CD14-positive monocyte (primary cell): ENCODE measurements at regions not wholly inside any gene's neighbourhood (a gene's known extent, or its start where the extent isn't known, plus 50 kb on each side); places are given as distances from the start of the nearest gene placed in this dataset.

Experiments used
- DNase-seq, 3 donors: peaks; one replicate each; pipeline ENCODE4 v3.0.0-alpha.2; 2011 to 2022
- H2AFZ ChIP-seq: 2 replicates; pipeline ENCODE4 v1.6.0; 2012; ENCODE audit warnings: mild to moderate bottlenecking, low read depth, low read length, inconsistent platforms; ENCODE audit not compliant: insufficient read depth, poor library complexity, severe bottlenecking
- H3K27ac ChIP-seq, 2 donors: 1 replicate in 1 of 2; 2 replicates in 1 of 2; pipeline ENCODE4 v1.5.1; 2012 to 2013; ENCODE audit warnings: low read length in 2 of 2, control low read depth in 1 of 2, inconsistent platforms in 1 of 2, low read depth in 1 of 2, mild to moderate bottlenecking in 1 of 2
- H3K27me3 ChIP-seq, 2 donors: one replicate each; pipeline versions ENCODE4 v1.6.0 to v1.6.1; 2011 to 2013; ENCODE audit warnings: low read length in 2 of 2; ENCODE audit not compliant: control insufficient read depth in 2 of 2, insufficient read depth in 2 of 2
- H3K36me3 ChIP-seq, 2 donors: replicated peaks in 1 of 2; 1 replicate in 1 of 2; 2 replicates in 1 of 2; pipeline versions ENCODE4 v1.5.1 to v1.6.1; 2012 to 2013; ENCODE audit warnings: low read length in 2 of 2, control low read depth in 1 of 2, inconsistent platforms in 1 of 2, mild to moderate bottlenecking in 1 of 2; ENCODE audit not compliant: insufficient read depth in 2 of 2, control insufficient read depth in 1 of 2
- H3K4me1 ChIP-seq, 2 donors: 1 replicate in 1 of 2; 2 replicates in 1 of 2; pipeline versions ENCODE4 v1.5.1 to v1.6.1; 2012 to 2013; ENCODE audit warnings: low read length in 2 of 2, control low read depth in 1 of 2, inconsistent platforms in 1 of 2, mild to moderate bottlenecking in 1 of 2, moderate library complexity in 1 of 2; ENCODE audit not compliant: insufficient read depth in 2 of 2, control insufficient read depth in 1 of 2
- H3K4me2 ChIP-seq: replicated peaks from 2 replicates; pipeline ENCODE3; 2012; ENCODE audit warnings: low read length, moderate library complexity, mild to moderate bottlenecking; ENCODE audit not compliant: poor library complexity, severe bottlenecking; ENCODE audit errors: extremely low read depth
- H3K4me3 ChIP-seq, 3 experiments: fragments of 200-600 bp in 1 of 3; sonication (generic) in 1 of 3; replicated peaks in 1 of 3; 1 replicate in 2 of 3; 2 replicates in 1 of 3; pipeline ENCODE4 v1.5.1; 2011 to 2013; ENCODE audit warnings: low read length in 3 of 3, mild to moderate bottlenecking in 3 of 3, control low read depth in 2 of 3, low read depth in 2 of 3, inconsistent platforms in 1 of 3, moderate library complexity in 1 of 3
- H3K79me2 ChIP-seq: 2 replicates; pipeline ENCODE4 v1.6.0; 2012; ENCODE audit warnings: mild to moderate bottlenecking, control low read depth, inconsistent platforms, low read length, moderate library complexity; ENCODE audit not compliant: insufficient read depth
- H3K9ac ChIP-seq: 2 replicates; pipeline ENCODE4 v1.6.0; 2017; ENCODE audit warnings: low read length, mild to moderate bottlenecking; ENCODE audit not compliant: insufficient read depth, poor library complexity, severe bottlenecking
- H3K9me3 ChIP-seq, 2 donors: replicated peaks in 1 of 2; 1 replicate in 1 of 2; 2 replicates in 1 of 2; pipeline versions ENCODE4 v1.5.1 to v1.6.1; 2012 to 2013; ENCODE audit warnings: low read length in 2 of 2, control low read depth in 1 of 2; ENCODE audit not compliant: control insufficient read depth in 1 of 2, insufficient read depth in 1 of 2
- H4K20me1 ChIP-seq: 2 replicates; pipeline ENCODE4 v1.6.0; 2012; ENCODE audit warnings: mild to moderate bottlenecking, low read length, control low read depth, moderate library complexity; ENCODE audit not compliant: insufficient read depth
- H3K27ac Mint-ChIP-seq, 7 donors: one replicate each; pipeline ENCODE4 v1.8.0; 2020; ENCODE audit warnings: mild to moderate bottlenecking in 7 of 7, mixed read lengths in 7 of 7, moderate library complexity in 6 of 7, inconsistent platforms in 2 of 7
- H3K27me3 Mint-ChIP-seq, 3 donors: one replicate each; pipeline ENCODE4 v1.8.0; 2021 to 2022; ENCODE audit warnings: low read depth in 3 of 3, mild to moderate bottlenecking in 3 of 3, mixed read lengths in 3 of 3, moderate library complexity in 3 of 3, inconsistent platforms in 1 of 3
- H3K36me3 Mint-ChIP-seq, 2 donors: one replicate each; pipeline ENCODE4 v1.8.0; 2020; ENCODE audit warnings: mixed read lengths in 2 of 2, inconsistent platforms in 1 of 2, mild to moderate bottlenecking in 1 of 2
- H3K4me1 Mint-ChIP-seq: one replicate; pipeline ENCODE4 v1.8.0; 2020; ENCODE audit warnings: mild to moderate bottlenecking, mixed read lengths
- H3K4me3 Mint-ChIP-seq, 2 donors: one replicate each; pipeline ENCODE4 v1.8.0; 2020; ENCODE audit warnings: mild to moderate bottlenecking in 2 of 2, mixed read lengths in 2 of 2, moderate library complexity in 1 of 2
- H3K9me3 Mint-ChIP-seq, 7 donors: one replicate each; pipeline ENCODE4 v1.8.0; 2020 to 2022; ENCODE audit warnings: mixed read lengths in 7 of 7, mild to moderate bottlenecking in 6 of 7, moderate library complexity in 6 of 7, inconsistent platforms in 2 of 7
- WGBS: methylation state at CpG from one replicate; pipeline ENCODE4 v1.1.5; 2013; ENCODE audit warnings: missing lambda C conversion rate; ENCODE audit not compliant: insufficient coverage; 5-methylcytosine and 5-hydroxymethylcytosine counted together
- intact Hi-C, 2 donors: fragments of 100-400 bp; cut with micrococcal nuclease; formaldehyde crosslinking; loops; one replicate each; pipeline versions ENCODE4 v1.15.0 to v1.15.1; 2023
- TF ChIP-seq, protein P1 (sequence below): fragments of 200-600 bp; IDR thresholded peaks from one replicate; pipeline ENCODE4 v1.8.0; 2022; ENCODE audit warnings: antibody characterized with exemption, mild to moderate bottlenecking

DNA sequence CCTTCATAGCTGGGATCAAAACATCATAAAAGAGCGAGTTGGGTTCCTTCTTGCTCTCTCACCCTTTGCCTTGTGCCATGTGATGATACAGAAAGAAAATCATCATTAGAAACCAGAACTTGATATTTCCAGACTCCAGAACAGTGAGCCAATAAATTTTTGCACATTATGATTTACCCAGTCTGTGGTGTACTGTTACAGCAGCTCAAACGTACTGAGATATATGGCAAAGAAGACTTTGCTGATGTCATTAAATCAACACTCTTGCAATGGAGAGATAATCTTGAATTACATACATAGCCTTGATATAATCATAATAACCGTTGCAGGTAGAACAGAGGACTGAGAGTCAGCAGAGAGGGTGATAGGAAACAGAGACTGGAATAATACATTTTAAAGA is 1271.6 kb downstream of the CDH12 start:
- Histone ChIP-seq H2AFZ (no peak overlapping the region), H3K27me3 (no peaks in the 10 kb centered on the region), H3K4me2 (no peak overlapping the region), H3K9me3 (peaks cover 0 to 14% of the 10 kb centered on the region in 2 donors), H3K27ac (no peak overlapping the region), H3K9ac (no peak overlapping the region), H3K4me1 (no peaks in the 10 kb centered on the region), H3K36me3 (no peaks in the 10 kb centered on the region), H3K4me3 (no peak overlapping the region), H3K79me2 (no peaks in the 10 kb centered on the region), H4K20me1 (no peaks in the 10 kb centered on the region)
- intact Hi-C loops = no loop called here
- no CpG with 5 or more reads among the region's 3 CpGs for WGBS
- Mint-ChIP-seq H3K27me3 (peaks cover 0 to 1% (median 0%) of the 10 kb centered on the region in 3 donors), H3K4me3 (no peak overlapping the region), H3K36me3 (no peaks in the 10 kb centered on the region), H3K4me1 (no peaks in the 10 kb centered on the region), H3K27ac (no peak overlapping the region), H3K9me3 (peaks cover 2 to 23% (median 8%) of the 10 kb centered on the region in 7 donors)
- TF ChIP-seq, protein P1, sequence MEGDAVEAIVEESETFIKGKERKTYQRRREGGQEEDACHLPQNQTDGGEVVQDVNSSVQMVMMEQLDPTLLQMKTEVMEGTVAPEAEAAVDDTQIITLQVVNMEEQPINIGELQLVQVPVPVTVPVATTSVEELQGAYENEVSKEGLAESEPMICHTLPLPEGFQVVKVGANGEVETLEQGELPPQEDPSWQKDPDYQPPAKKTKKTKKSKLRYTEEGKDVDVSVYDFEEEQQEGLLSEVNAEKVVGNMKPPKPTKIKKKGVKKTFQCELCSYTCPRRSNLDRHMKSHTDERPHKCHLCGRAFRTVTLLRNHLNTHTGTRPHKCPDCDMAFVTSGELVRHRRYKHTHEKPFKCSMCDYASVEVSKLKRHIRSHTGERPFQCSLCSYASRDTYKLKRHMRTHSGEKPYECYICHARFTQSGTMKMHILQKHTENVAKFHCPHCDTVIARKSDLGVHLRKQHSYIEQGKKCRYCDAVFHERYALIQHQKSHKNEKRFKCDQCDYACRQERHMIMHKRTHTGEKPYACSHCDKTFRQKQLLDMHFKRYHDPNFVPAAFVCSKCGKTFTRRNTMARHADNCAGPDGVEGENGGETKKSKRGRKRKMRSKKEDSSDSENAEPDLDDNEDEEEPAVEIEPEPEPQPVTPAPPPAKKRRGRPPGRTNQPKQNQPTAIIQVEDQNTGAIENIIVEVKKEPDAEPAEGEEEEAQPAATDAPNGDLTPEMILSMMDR = no peak
- no peak for DNase-seq

DNA sequence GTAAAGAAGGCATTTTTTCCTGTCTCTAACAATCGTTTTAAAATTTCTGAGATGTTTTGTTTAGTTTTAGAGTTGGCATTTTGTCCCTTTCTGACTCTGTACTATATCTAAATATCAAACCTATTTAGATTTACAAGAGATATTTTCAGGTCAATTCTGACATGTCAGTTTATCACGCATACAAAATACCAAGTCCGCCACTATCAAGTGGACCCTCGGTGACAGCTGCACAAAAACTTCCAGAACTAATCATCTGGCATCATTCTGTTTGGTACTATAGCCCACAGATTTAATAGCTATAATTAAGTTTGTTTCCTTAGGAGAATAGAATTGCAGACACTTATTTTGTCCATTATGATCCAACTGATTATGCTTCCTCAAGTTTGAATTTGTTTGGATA is 1278.2 kb downstream of the CDH12 start:
- Histone ChIP-seq H3K9ac (no peak overlapping the region), H3K27ac (no peak overlapping the region), H3K27me3 (no peaks in the 10 kb centered on the region), H3K4me1 (no peaks in the 10 kb centered on the region), H3K36me3 (no peaks in the 10 kb centered on the region), H4K20me1 (no peaks in the 10 kb centered on the region), H3K9me3 (peaks cover 0 to 7% of the 10 kb centered on the region in 2 donors), H3K4me2 (no peak overlapping the region), H2AFZ (no peak overlapping the region), H3K4me3 (no peak overlapping the region), H3K79me2 (no peaks in the 10 kb centered on the region)
- Mint-ChIP-seq H3K4me1 (no peaks in the 10 kb centered on the region), H3K36me3 (no peaks in the 10 kb centered on the region), H3K27me3 (no peaks in the 10 kb centered on the region), H3K9me3 (peaks cover 2 to 17% (median 5%) of the 10 kb centered on the region in 7 donors), H3K27ac (no peak overlapping the region), H3K4me3 (no peak overlapping the region)
- TF ChIP-seq, protein P1 = no peak
- 100% methylated on average over 2 of the region's 4 CpGs for WGBS
- no peak for DNase-seq
- intact Hi-C loops = no loop called here
